Naive thymus-derived CD4-positive, alpha-beta T cell (primary cell): ENCODE measurements at regions not wholly inside any gene's neighbourhood (a gene's known extent, or its start where the extent isn't known, plus 50 kb on each side); places are given as distances from the start of the nearest gene placed in this dataset.
A peak's percentile ranks its signal among the peaks of the same experiment; 100 is the strongest.
"Not testable (repeated sequence)": the region's sequence is repeated elsewhere in the genome, so short reads cannot be mapped to it uniquely, and the experiment has no call there.

Experiments
- ATAC-seq: fragments of 150-1000 bp; cut with Tn5 transposase; 2 replicates; pipeline ENCODE4 v1.10.0; 2021; ENCODE audit warnings: mild to moderate bottlenecking, moderate library complexity
- CTCF ChIA-PET: fragments of 350-600 bp; sonication (Branson Sonifier 250); formaldehyde crosslinking; loops from one replicate; lab custom pipeline; 2021; ENCODE audit warnings: antibody characterized with exemption; lab: Charles Lee
- POLR2A ChIA-PET: fragments of 350-600 bp; sonication (Branson Sonifier 250); formaldehyde crosslinking; loops from one replicate; lab custom pipeline; 2021; ENCODE audit warnings: antibody characterized with exemption, inconsistent platforms; lab: Charles Lee
- DNase-seq, 9 donors: peaks; one replicate each; pipeline versions ENCODE4 v3.0.0 to v3.0.0-alpha.2; 2020 to 2022; ENCODE audit warnings: mixed read lengths in 1 of 9
- H3K27ac ChIP-seq: one replicate; pipeline ENCODE4 v1.7.0; 2013; ENCODE audit warnings: mild to moderate bottlenecking, low read depth, low read length, moderate library complexity
- H3K27me3 ChIP-seq, 2 donors: one replicate each; pipeline ENCODE4 v1.7.0; 2013; ENCODE audit warnings: low read length in 2 of 2, mild to moderate bottlenecking in 2 of 2, moderate library complexity in 2 of 2; ENCODE audit not compliant: control insufficient read depth in 2 of 2, insufficient read depth in 2 of 2
- H3K36me3 ChIP-seq, 3 experiments: 1 replicate in 2 of 3; 2 replicates in 1 of 3; pipeline ENCODE4 v1.7.0; 2013; ENCODE audit warnings: low read length in 3 of 3, mild to moderate bottlenecking in 3 of 3, moderate library complexity in 1 of 3; ENCODE audit not compliant: insufficient read depth in 3 of 3, control insufficient read depth in 2 of 3
- H3K4me1 ChIP-seq, 2 donors: one replicate each; pipeline ENCODE4 v1.7.0; 2013; ENCODE audit warnings: low read length in 2 of 2, mild to moderate bottlenecking in 2 of 2, moderate library complexity in 1 of 2; ENCODE audit not compliant: control insufficient read depth in 2 of 2, insufficient read depth in 2 of 2
- H3K4me3 ChIP-seq: 2 replicates; pipeline ENCODE4 v1.7.0; 2013; ENCODE audit warnings: mild to moderate bottlenecking, low read length
- H3K9me3 ChIP-seq, 3 experiments: 1 replicate in 2 of 3; 2 replicates in 1 of 3; pipeline ENCODE4 v1.7.0; 2013; ENCODE audit warnings: low read length in 3 of 3; ENCODE audit not compliant: control insufficient read depth in 2 of 3
- H3K27ac Mint-ChIP-seq, 9 donors: one replicate each; pipeline ENCODE4 v1.8.0; 2020 to 2022; ENCODE audit warnings: mixed read lengths in 9 of 9, mild to moderate bottlenecking in 8 of 9, moderate library complexity in 5 of 9, inconsistent platforms in 2 of 9
- H3K27me3 Mint-ChIP-seq, 5 donors: one replicate each; pipeline ENCODE4 v1.8.0; 2021 to 2022; ENCODE audit warnings: mixed read lengths in 5 of 5, mild to moderate bottlenecking in 1 of 5
- H3K36me3 Mint-ChIP-seq, 5 donors: one replicate each; pipeline ENCODE4 v1.8.0; 2020 to 2022; ENCODE audit warnings: mixed read lengths in 5 of 5, mild to moderate bottlenecking in 3 of 5, inconsistent platforms in 1 of 5
- H3K4me1 Mint-ChIP-seq, 7 donors: one replicate each; pipeline ENCODE4 v1.8.0; 2020 to 2022; ENCODE audit warnings: mixed read lengths in 7 of 7, mild to moderate bottlenecking in 3 of 7, inconsistent platforms in 1 of 7
- H3K4me3 Mint-ChIP-seq, 10 donors: one replicate each; pipeline ENCODE4 v1.8.0; 2020 to 2022; ENCODE audit warnings: mild to moderate bottlenecking in 10 of 10, mixed read lengths in 10 of 10, moderate library complexity in 6 of 10, inconsistent platforms in 2 of 10
- H3K9me3 Mint-ChIP-seq, 11 donors: one replicate each; pipeline ENCODE4 v1.8.0; 2020 to 2022; ENCODE audit warnings: mixed read lengths in 11 of 11, mild to moderate bottlenecking in 4 of 11, inconsistent platforms in 1 of 11, moderate library complexity in 1 of 11
- intact Hi-C, 2 donors: fragments of 100-400 bp; cut with micrococcal nuclease; formaldehyde crosslinking; loops; one replicate each; pipeline ENCODE4 v1.15.1; 2023

DNA sequence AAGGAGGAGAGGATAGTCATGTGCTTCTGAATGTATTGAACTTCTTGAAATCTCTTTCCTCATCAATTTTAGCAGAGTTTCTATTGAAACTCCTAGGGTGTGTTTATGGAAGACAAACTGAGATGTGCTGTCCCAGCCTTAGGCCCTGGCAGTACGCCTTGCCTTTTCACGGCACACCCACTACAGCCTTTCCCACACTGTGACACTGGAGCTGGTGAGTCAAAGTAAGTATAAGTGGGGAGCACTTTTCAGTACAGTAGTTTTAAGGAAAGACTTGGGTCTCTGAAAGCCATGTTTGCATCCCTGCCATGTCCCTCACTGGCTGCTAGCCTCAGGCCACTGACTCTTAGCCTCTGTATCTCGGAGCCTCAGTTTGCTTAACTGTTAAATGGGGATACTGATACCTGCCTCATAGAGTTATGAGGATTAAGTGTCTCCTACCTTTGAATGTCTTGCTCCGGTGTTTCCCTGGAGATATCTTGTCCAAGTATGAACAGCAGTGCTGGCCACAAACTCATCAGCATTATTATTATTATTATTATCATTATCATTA is 144.7 kb upstream of the CRHR1 start:
- ChIA-PET CTCF (interaction anchor here (0.5 to 3.9 kb wide), 5 partner anchors 9 to 581 kb away, joined by 4 to 32 read pairs (median 5); no protein-coding TSS in a partner anchor), POLR2A (no interaction called here)
- H3K36me3 ChIP-seq = peaks cover 0 to 32% (median 0%) of the 10 kb centered on the region in 3 experiments
- H3K36me3 Mint-ChIP-seq = peaks cover 3 to 9% (median 6%) of the 10 kb centered on the region in 5 donors
- no peak overlapping the region for H3K27ac ChIP-seq
- H3K4me3 ChIP-seq = no peak overlapping the region
- H3K4me1 Mint-ChIP-seq = peaks cover 5 to 12% (median 7%) of the 10 kb centered on the region in 7 donors
- intact Hi-C loops = no loop called here
- H3K9me3 ChIP-seq = no peaks in the 10 kb centered on the region
- H3K27me3 Mint-ChIP-seq = no peaks in the 10 kb centered on the region
- H3K27me3 ChIP-seq = no peaks in the 10 kb centered on the region
- ATAC-seq (no peak), DNase-seq (no peak)
- peaks cover 5 to 6% of the 10 kb centered on the region in 2 donors for H3K4me1 ChIP-seq
- H3K27ac Mint-ChIP-seq = no peak overlapping the region
- no peaks in the 10 kb centered on the region for H3K9me3 Mint-ChIP-seq
- H3K4me3 Mint-ChIP-seq = no peak overlapping the region

DNA sequence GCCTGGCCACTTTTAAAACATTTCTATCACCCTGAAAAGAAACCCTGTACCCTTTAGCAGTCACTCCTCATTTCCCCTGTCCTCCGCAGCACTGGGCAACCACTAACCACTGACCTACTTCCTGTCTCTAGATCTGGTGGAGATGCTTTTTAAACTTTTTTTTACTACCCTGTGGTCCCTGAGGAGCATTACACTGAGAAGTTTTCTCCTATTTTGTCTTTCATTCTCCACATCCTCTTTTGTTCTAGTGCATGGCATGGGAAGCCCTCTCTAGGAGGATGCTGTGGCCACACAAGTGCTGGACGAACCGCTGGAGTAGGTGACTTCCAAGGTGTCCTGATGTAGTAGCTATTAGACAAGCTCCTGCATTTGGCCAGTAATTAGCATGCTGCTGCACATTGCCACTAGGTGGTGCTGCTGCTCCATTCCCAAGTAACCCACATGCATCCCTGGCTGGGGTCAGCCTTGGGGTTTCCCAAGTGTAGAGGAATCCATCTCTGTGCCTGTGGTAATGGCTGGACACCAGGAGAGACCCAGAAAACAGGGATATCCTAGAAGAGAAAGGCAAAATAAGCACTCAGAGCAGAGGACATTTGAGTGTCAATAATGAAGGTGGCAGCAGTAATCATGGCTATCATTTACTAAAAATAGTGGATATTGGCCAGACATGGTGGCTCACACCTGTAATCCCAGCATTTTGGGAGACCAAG is 143.8 kb upstream of the CRHR1 start:
- H3K36me3 Mint-ChIP-seq = peaks cover 3 to 9% (median 4%) of the 10 kb centered on the region in 5 donors
- no peaks in the 10 kb centered on the region for H3K9me3 ChIP-seq
- peaks cover 5 to 6% of the 10 kb centered on the region in 2 donors for H3K4me1 ChIP-seq
- H3K9me3 Mint-ChIP-seq = no peaks in the 10 kb centered on the region
- ChIA-PET POLR2A (no interaction called here), CTCF (interaction anchor here (1.0 to 3.9 kb wide), 5 partner anchors 8 to 226 kb away, joined by 4 to 32 read pairs (median 5); no protein-coding TSS in a partner anchor)
- H3K4me3 Mint-ChIP-seq = no peak overlapping the region
- ATAC-seq = peak; percentile 90
- H3K27me3 ChIP-seq = no peaks in the 10 kb centered on the region
- H3K4me1 Mint-ChIP-seq = peaks cover 5 to 12% (median 7%) of the 10 kb centered on the region in 7 donors
- no peak overlapping the region for H3K27ac ChIP-seq
- peak overlapping the region in 6 of 9 donors; percentile 42 to 88 (median 64) for H3K27ac Mint-ChIP-seq
- DNase-seq = peak; percentile 46 to 70 (median 59)
- intact Hi-C loops = loop anchor here (1.0 to 5.0 kb wide), 2 partner anchors 192 to 212 kb away; no protein-coding TSS in a partner anchor
- H3K27me3 Mint-ChIP-seq = no peaks in the 10 kb centered on the region
- peaks cover 0 to 27% (median 0%) of the 10 kb centered on the region in 3 experiments for H3K36me3 ChIP-seq
- H3K4me3 ChIP-seq = no peak overlapping the region

DNA sequence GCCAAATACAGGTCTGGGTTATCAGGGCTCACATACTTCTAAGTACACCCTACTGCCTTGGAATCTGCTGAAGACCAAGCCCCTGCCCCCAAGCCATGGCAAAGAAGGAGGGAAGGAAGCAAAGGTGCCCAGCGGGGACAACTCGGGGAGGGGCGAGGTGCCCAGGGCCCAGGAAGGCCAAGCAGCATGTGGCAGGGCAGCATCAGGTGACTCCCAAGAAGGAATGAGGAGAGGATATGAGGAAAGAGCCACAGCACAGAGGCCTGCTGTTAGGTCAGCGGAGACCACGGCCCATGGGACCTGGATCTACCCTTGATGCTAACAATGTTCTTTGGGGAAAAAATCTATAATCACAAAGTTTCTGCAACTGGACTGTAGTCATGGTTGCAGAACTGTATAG is 142.6 kb upstream of the CRHR1 start:
- H3K27me3 Mint-ChIP-seq = peaks cover 0 to 5% (median 0%) of the 10 kb centered on the region in 5 donors
- Histone ChIP-seq H3K27ac (no peak overlapping the region), H3K9me3 (no peaks in the 10 kb centered on the region), H3K27me3 (no peaks in the 10 kb centered on the region), H3K4me3 (no peak overlapping the region), H3K4me1 (peaks cover 8 to 9% of the 10 kb centered on the region in 2 donors), H3K36me3 (peaks cover 0 to 15% (median 0%) of the 10 kb centered on the region in 3 experiments)
- no peaks in the 10 kb centered on the region for H3K9me3 Mint-ChIP-seq
- DNase-seq (no peak), ATAC-seq (no peak)
- ChIA-PET POLR2A (no interaction called here), CTCF (interaction anchor here (3.9 kb wide), 1 partner anchor 190 kb away, joined by 32 read pairs; no protein-coding TSS in a partner anchor)
- peak overlapping the region in 6 of 9 donors; percentile 31 to 68 (median 62) for H3K27ac Mint-ChIP-seq
- H3K4me3 Mint-ChIP-seq = no peak overlapping the region
- intact Hi-C loops = loop anchor here (5.0 kb wide), 1 partner anchor 211 kb away; no protein-coding TSS in a partner anchor
- peaks cover 0 to 3% (median 0%) of the 10 kb centered on the region in 5 donors for H3K36me3 Mint-ChIP-seq
- peaks cover 10 to 23% (median 13%) of the 10 kb centered on the region in 7 donors for H3K4me1 Mint-ChIP-seq

DNA sequence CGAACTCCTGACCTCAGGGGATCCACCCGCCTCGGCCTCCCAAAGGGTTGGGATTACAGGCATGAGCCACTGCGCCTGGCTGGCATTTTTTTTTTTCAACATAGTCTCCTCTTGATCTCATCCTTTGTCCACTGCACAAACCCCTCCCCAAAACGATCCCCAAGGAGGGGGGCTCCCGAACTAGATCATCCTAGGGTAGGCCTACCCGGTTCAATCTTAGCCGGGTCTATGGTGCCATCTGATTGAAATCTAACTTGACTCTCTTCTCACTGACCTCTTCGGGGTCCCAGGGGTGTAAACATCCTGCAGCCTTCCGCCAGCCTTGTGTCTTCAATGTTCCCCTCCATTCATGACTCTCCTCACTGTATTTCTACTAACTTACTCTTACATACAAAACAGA is 140.5 kb upstream of the CRHR1 start:
- intact Hi-C loops = loop anchor here (5.0 kb wide), 1 partner anchor 209 kb away; no protein-coding TSS in a partner anchor

DNA sequence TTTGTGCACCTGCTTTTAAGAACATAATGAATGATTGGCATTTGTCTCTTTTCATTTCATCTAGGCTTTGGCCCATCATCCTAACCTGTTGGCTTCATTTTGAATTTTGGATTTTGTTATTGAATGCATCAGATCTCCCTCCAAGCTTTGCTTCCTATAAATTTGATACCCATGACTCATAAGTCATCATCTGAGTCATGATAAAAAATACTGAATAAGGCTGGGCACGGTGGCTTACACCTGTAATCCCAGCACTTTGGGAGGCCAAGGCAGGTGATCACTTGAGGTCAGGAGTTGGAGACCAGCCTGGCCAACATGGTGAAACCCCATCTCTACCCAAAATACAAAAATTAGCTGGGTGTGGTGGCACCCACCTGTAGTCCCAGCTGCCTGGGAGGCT is 139.5 kb upstream of the CRHR1 start:
- H3K4me1 Mint-ChIP-seq = peaks cover 15 to 31% (median 25%) of the 10 kb centered on the region in 7 donors
- peak overlapping the region in 2 of 9 donors; percentile 23 to 84 for H3K27ac Mint-ChIP-seq
- H3K4me3 ChIP-seq, ATAC-seq, H3K36me3 Mint-ChIP-seq, H3K27ac ChIP-seq, H3K4me3 Mint-ChIP-seq, POLR2A ChIA-PET, DNase-seq, H3K9me3 ChIP-seq, H3K9me3 Mint-ChIP-seq, H3K36me3 ChIP-seq, H3K27me3 ChIP-seq, H3K27me3 Mint-ChIP-seq: not testable (repeated sequence)
- CTCF ChIA-PET = interaction anchor here (1.8 kb wide), 1 partner anchor 187 kb away, joined by 6 read pairs; no protein-coding TSS in a partner anchor
- H3K4me1 ChIP-seq = peaks cover 14 to 15% of the 10 kb centered on the region in 2 donors
- intact Hi-C loops = loop anchor here (5.0 kb wide), 1 partner anchor 208 kb away; no protein-coding TSS in a partner anchor

More for the DNA sequence above, 140.5 kb upstream of the CRHR1 start:
- DNase-seq (no peak), ATAC-seq (no peak)
- peaks cover 0 to 5% (median 0%) of the 10 kb centered on the region in 5 donors for H3K27me3 Mint-ChIP-seq
- no peak overlapping the region for H3K4me3 ChIP-seq
- ChIA-PET POLR2A (no interaction called here), CTCF (interaction anchor here (1.8 to 3.9 kb wide), 2 partner anchors 188 kb away, joined by 6 to 32 read pairs; no protein-coding TSS in a partner anchor)
- peaks cover 15 to 31% (median 25%) of the 10 kb centered on the region in 7 donors for H3K4me1 Mint-ChIP-seq
- peak overlapping the region in 1 of 9 donors; percentile 84 for H3K27ac Mint-ChIP-seq
- no peaks in the 10 kb centered on the region for H3K9me3 ChIP-seq
- H3K9me3 Mint-ChIP-seq = no peaks in the 10 kb centered on the region
- H3K27me3 ChIP-seq = no peaks in the 10 kb centered on the region
- peaks cover 14 to 15% of the 10 kb centered on the region in 2 donors for H3K4me1 ChIP-seq
- H3K36me3 Mint-ChIP-seq = peaks cover 0 to 3% (median 0%) of the 10 kb centered on the region in 5 donors
- peaks cover 0 to 6% (median 0%) of the 10 kb centered on the region in 3 experiments for H3K36me3 ChIP-seq
- no peak overlapping the region for H3K4me3 Mint-ChIP-seq
- H3K27ac ChIP-seq = no peak overlapping the region

DNA sequence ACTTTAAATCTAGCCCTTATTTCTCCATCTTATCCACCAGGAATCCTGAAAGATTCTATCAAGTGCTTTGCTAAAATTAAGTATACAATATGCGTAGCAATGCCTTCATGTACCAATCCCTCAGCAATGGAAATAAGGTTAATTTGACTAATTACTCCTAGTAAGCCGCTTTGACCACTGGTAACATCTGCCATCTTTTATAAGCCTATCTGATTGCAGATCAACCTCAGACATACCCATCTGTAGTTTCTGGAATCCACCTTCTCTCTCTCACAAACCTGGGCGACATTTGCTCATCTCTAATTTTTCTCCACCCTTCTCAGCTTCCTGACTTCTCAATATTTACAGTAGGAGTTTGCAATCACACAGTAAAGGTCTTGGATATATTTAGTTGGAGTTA is 138.8 kb upstream of the CRHR1 start:
- Histone ChIP-seq H3K27me3 (no peaks in the 10 kb centered on the region), H3K4me3 (no peak overlapping the region), H3K9me3 (no peaks in the 10 kb centered on the region), H3K27ac (no peak overlapping the region), H3K36me3 (no peaks in the 10 kb centered on the region), H3K4me1 (peaks cover 11 to 12% of the 10 kb centered on the region in 2 donors)
- Mint-ChIP-seq H3K4me3 (no peak overlapping the region), H3K36me3 (no peaks in the 10 kb centered on the region), H3K27me3 (peaks cover 0 to 5% (median 0%) of the 10 kb centered on the region in 5 donors), H3K4me1 (peaks cover 10 to 26% (median 21%) of the 10 kb centered on the region in 7 donors), H3K27ac (no peak overlapping the region), H3K9me3 (no peaks in the 10 kb centered on the region)
- intact Hi-C loops = no loop called here
- CTCF ChIA-PET = interaction anchor here (1.8 kb wide), 1 partner anchor 186 kb away, joined by 6 read pairs; no protein-coding TSS in a partner anchor
- DNase-seq (no peak), ATAC-seq (no peak)
- POLR2A ChIA-PET = no interaction called here
